Stimulated activated CD4-positive, alpha-beta T cell treated with anti-CD3 and anti-CD28 coated beads, TNF-alpha, amount 100 ng/mL, for 24 hours (primary cell): ENCODE measurements at regions not wholly inside any gene's neighbourhood (a gene's known extent, or its start where the extent isn't known, plus 50 kb on each side); places are given as distances from the start of the nearest gene placed in this dataset.

ENCODE experiments used
- DNase-seq, 3 experiments: peaks; one replicate each; pipeline ENCODE4 v3.0.0-alpha.2; 2020; ENCODE audit warnings: low read depth in 3 of 3

GRCh38 chr10:21264271-21264670, 261.2 kb downstream of the SKIDA1 start:
- DNase-seq: no peak

GRCh38 chr10:21263839-21264238, 261.6 kb downstream of the SKIDA1 start:
- DNase-seq: no peak

- no peak for DNase-seq
These were observed 262.1 kb downstream of the SKIDA1 start for GRCh38 chr10:21263263-21263803.

GRCh38 chr10:21261842-21262294, 263.6 kb downstream of the SKIDA1 start:
- no peak for DNase-seq

- DNase-seq: no peak
These were observed 264.9 kb downstream of the SKIDA1 start for GRCh38 chr10:21260506-21261149.

GRCh38 chr10:21260066-21260465, 265.4 kb downstream of the SKIDA1 start:
- no peak for DNase-seq

- DNase-seq: no peak
These were observed 267.6 kb downstream of the SKIDA1 start for GRCh38 chr10:21257919-21258318.

GRCh38 chr10:21257191-21257590, 268.3 kb downstream of the SKIDA1 start:
- no peak for DNase-seq

GRCh38 chr10:21249435-21249834, 276.0 kb downstream of the SKIDA1 start:
- DNase-seq: no peak

GRCh38 chr10:21247592-21247991, 277.9 kb downstream of the SKIDA1 start:
- DNase-seq: no peak

- DNase-seq: no peak
These were observed 279.3 kb downstream of the SKIDA1 start for GRCh38 chr10:21246178-21246577.

- DNase-seq: no peak
These were observed 281.7 kb downstream of the SKIDA1 start for GRCh38 chr10:21243748-21244257.

GRCh38 chr10:21242915-21243314, 282.6 kb downstream of the SKIDA1 start:
- DNase-seq: no peak

GRCh38 chr10:21238717-21239116, 286.8 kb downstream of the SKIDA1 start:
- DNase-seq: no peak

GRCh38 chr10:21238044-21238443, 287.4 kb downstream of the SKIDA1 start:
- DNase-seq: no peak

GRCh38 chr10:21234761-21235160, 290.7 kb downstream of the SKIDA1 start:
- DNase-seq: no peak

GRCh38 chr10:21230219-21230618, 295.3 kb downstream of the SKIDA1 start:
- no peak for DNase-seq

GRCh38 chr10:21217748-21218367, 307.6 kb downstream of the SKIDA1 start:
- DNase-seq: no peak

GRCh38 chr10:21217107-21217506, 308.4 kb downstream of the SKIDA1 start:
- DNase-seq: no peak

GRCh38 chr10:21214329-21214728, 311.2 kb downstream of the SKIDA1 start:
- no peak for DNase-seq

- DNase-seq: no peak
These were observed 312.1 kb downstream of the SKIDA1 start for GRCh38 chr10:21213381-21213780.

GRCh38 chr10:21212912-21213311, 312.6 kb downstream of the SKIDA1 start:
- DNase-seq: no peak

- DNase-seq: no peak
These were observed 313.1 kb downstream of the SKIDA1 start for GRCh38 chr10:21212348-21212747.
